ENCODE measurements at regions not wholly inside any gene's neighbourhood (a gene's known extent, or its start where the extent isn't known, plus 50 kb on each side); places are given as distances from the start of the nearest gene placed in this dataset.

- TF ChIP-seq CTCF (conservative IDR thresholded peaks at IDR 0.05), result no peak
- TF ChIP-seq EZH2 (IDR thresholded peaks at IDR 0.05; ENCODE audit: low read depth), result no peak
These were observed 138.1 kb downstream of the TTC32 start for GRCh38 chr2:19763731-19764130.
